Stimulated activated CD4-positive, alpha-beta T cell treated with anti-CD3 and anti-CD28 coated beads, Interleukin-1b, Interleukin-23, amount 100 ng/mL, for 24 hours (primary cell): ENCODE measurements at regions not wholly inside any gene's neighbourhood (a gene's known extent, or its start where the extent isn't known, plus 50 kb on each side); places are given as distances from the start of the nearest gene placed in this dataset.
"Not testable (repeated sequence)": the region's sequence is repeated elsewhere in the genome, so short reads cannot be mapped to it uniquely, and the experiment has no call there.

Experiments
- DNase-seq, 4 experiments: peaks; one replicate each; pipeline ENCODE4 v3.0.0-alpha.2; 2020; ENCODE audit warnings: low read depth in 4 of 4, low spot score in 1 of 4

GRCh38 chr3:102374863-102375634 is 59.8 kb upstream of the ZPLD1 start:
- DNase-seq, result no peak

- DNase-seq, result no peak
Measured at GRCh38 chr3:102378216-102378615, 56.6 kb upstream of the ZPLD1 start.

- DNase-seq, result not testable (repeated sequence)
Measured at GRCh38 chr3:102382201-102382600, 52.6 kb upstream of the ZPLD1 start.
